Keratinocyte (primary cell): ENCODE measurements at regions not wholly inside any gene's neighbourhood (a gene's known extent, or its start where the extent isn't known, plus 50 kb on each side); places are given as distances from the start of the nearest gene placed in this dataset.

Experiments used
- DNase-seq: peaks from one replicate; pipeline ENCODE4 v3.0.0-alpha.2; 2011; ENCODE audit warnings: low read depth, missing footprints, low spot score
- FAIRE-seq: peaks from 2 replicates; lab custom pipeline; 2011; peaks lifted over from hg19 to GRCh38; lab: Jason Lieb, UNC
- H2AFZ ChIP-seq: 2 replicates; pipeline ENCODE4 v1.6.0; 2012; ENCODE audit warnings: low read length, control low read depth, inconsistent platforms; ENCODE audit not compliant: control insufficient read depth
- H3K27ac ChIP-seq: 2 replicates; pipeline ENCODE4 v1.5.1; 2011; ENCODE audit warnings: low read length; ENCODE audit not compliant: control insufficient read depth, insufficient read depth
- H3K27me3 ChIP-seq: 3 replicates; pipeline ENCODE4 v1.6.0; 2011; ENCODE audit warnings: low read length; ENCODE audit not compliant: control insufficient read depth, insufficient read depth; ENCODE audit errors: extremely low read depth
- H3K36me3 ChIP-seq, 2 experiments: 2 replicates in 1 of 2; 3 replicates in 1 of 2; pipeline ENCODE4 v1.5.1; 2011; ENCODE audit warnings: low read length in 2 of 2, mild to moderate bottlenecking in 1 of 2; ENCODE audit not compliant: control insufficient read depth in 2 of 2, insufficient read depth in 2 of 2; ENCODE audit errors: extremely low read depth in 1 of 2
- H3K4me1 ChIP-seq: 3 replicates; pipeline ENCODE4 v1.5.1; 2011; ENCODE audit warnings: low read length; ENCODE audit not compliant: control insufficient read depth, insufficient read depth; ENCODE audit errors: extremely low read depth
- H3K4me2 ChIP-seq: 3 replicates; pipeline ENCODE4 v1.6.0; 2011; ENCODE audit warnings: low read depth, low read length; ENCODE audit not compliant: control insufficient read depth, insufficient read depth; ENCODE audit errors: extremely low read depth
- H3K4me3 ChIP-seq, 3 experiments: fragments of 200-600 bp in 1 of 3; sonication (generic) in 1 of 3; 2 replicates in 2 of 3; 3 replicates in 1 of 3; pipeline ENCODE4 v1.5.1; 2011 to 2016; ENCODE audit warnings: low read length in 3 of 3, mild to moderate bottlenecking in 3 of 3, control low read depth in 2 of 3, inconsistent platforms in 1 of 3, low read depth in 1 of 3, mixed read lengths in 1 of 3, mixed run types in 1 of 3, moderate library complexity in 1 of 3; ENCODE audit not compliant: control insufficient read depth in 2 of 3, insufficient read depth in 2 of 3; ENCODE audit errors: extremely low read depth in 1 of 3
- H3K79me2 ChIP-seq: 2 replicates; pipeline ENCODE4 v1.6.0; 2012; ENCODE audit warnings: low read length; ENCODE audit not compliant: control insufficient read depth, insufficient read depth
- H3K9ac ChIP-seq: 3 replicates; pipeline ENCODE4 v1.6.0; 2011; ENCODE audit warnings: low read length; ENCODE audit not compliant: control insufficient read depth, insufficient read depth; ENCODE audit errors: extremely low read depth
- H3K9me1 ChIP-seq: 3 replicates; pipeline ENCODE4 v1.6.0; 2011; ENCODE audit warnings: low read length; ENCODE audit not compliant: control insufficient read depth, insufficient read depth; ENCODE audit errors: extremely low read depth
- H3K9me3 ChIP-seq: 2 replicates; pipeline ENCODE4 v1.5.1; 2012; ENCODE audit warnings: low read depth, low read length; ENCODE audit not compliant: control insufficient read depth
- H4K20me1 ChIP-seq: 3 replicates; pipeline ENCODE4 v1.6.0; 2011; ENCODE audit warnings: low read length; ENCODE audit not compliant: control insufficient read depth, insufficient read depth; ENCODE audit errors: extremely low read depth
- EZH2 ChIP-seq: IDR thresholded peaks from one replicate; pipeline ENCODE4 v1.6.1; 2012; ENCODE audit warnings: inconsistent platforms, mild to moderate bottlenecking, low read length, moderate library complexity
- dilution Hi-C: fragments of 300-500 bp; cut with MboI; formaldehyde crosslinking; loops from one replicate; pipeline ENCODE4 v1.7.0; 2020; ENCODE audit warnings: low sequenced_read_pairs; ENCODE audit not compliant: extremely low pct_ligation_motif_present
- TF ChIP-seq, protein P1 (sequence below), 3 experiments: IDR thresholded peaks in 1 of 3; conservative IDR thresholded peaks in 1 of 3; optimal IDR thresholded peaks in 1 of 3; 2 replicates in 2 of 3; 3 replicates in 1 of 3; pipeline versions ENCODE3 to v1.5.1; 2011; ENCODE audit warnings: low read length in 3 of 3, mild to moderate bottlenecking in 3 of 3, moderate library complexity in 2 of 3, control low read depth in 1 of 3, inconsistent platforms in 1 of 3; ENCODE audit not compliant: insufficient read depth in 2 of 3; ENCODE audit errors: extremely low read depth in 1 of 3

DNA sequence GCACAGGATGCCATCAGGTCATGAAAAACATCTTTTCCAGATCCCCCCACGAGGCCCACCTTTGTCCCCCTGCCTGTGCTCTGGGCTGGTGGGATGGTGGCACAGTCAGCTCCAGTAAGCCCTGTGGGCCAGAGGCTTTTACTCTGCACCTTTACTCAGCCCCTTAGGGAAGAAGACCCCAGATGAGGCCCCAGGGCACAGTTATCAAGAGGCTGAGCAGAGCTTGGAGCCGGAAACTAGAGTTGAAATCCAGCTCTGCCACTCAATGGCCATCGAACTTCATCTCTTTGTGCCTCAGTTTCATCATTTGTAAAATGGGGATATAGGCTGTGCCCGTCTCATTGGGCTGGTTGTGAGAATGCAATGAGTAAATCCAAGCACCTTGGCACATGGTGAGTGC is 81.7 kb upstream of the TOX2 start:
- no peak for FAIRE-seq
- dilution Hi-C loops, result no loop called here
- Histone ChIP-seq H3K4me1 (no peaks in the 10 kb centered on the region), H3K79me2 (no peaks in the 10 kb centered on the region), H3K4me2 (no peak overlapping the region), H3K36me3 (no peaks in the 10 kb centered on the region), H3K27me3 (peaks cover 3% of the 10 kb centered on the region), H4K20me1 (no peaks in the 10 kb centered on the region), H3K4me3 (no peak overlapping the region), H3K27ac (no peak overlapping the region), H3K9ac (no peak overlapping the region), H3K9me1 (no peaks in the 10 kb centered on the region), H3K9me3 (no peaks in the 10 kb centered on the region), H2AFZ (no peak overlapping the region)
- TF ChIP-seq EZH2, result no peak
- TF ChIP-seq, protein P1, sequence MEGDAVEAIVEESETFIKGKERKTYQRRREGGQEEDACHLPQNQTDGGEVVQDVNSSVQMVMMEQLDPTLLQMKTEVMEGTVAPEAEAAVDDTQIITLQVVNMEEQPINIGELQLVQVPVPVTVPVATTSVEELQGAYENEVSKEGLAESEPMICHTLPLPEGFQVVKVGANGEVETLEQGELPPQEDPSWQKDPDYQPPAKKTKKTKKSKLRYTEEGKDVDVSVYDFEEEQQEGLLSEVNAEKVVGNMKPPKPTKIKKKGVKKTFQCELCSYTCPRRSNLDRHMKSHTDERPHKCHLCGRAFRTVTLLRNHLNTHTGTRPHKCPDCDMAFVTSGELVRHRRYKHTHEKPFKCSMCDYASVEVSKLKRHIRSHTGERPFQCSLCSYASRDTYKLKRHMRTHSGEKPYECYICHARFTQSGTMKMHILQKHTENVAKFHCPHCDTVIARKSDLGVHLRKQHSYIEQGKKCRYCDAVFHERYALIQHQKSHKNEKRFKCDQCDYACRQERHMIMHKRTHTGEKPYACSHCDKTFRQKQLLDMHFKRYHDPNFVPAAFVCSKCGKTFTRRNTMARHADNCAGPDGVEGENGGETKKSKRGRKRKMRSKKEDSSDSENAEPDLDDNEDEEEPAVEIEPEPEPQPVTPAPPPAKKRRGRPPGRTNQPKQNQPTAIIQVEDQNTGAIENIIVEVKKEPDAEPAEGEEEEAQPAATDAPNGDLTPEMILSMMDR (optimal IDR thresholded peaks at IDR 0.05 in 1 of 3, IDR thresholded peaks at IDR 0.05 in 1 of 3, conservative IDR thresholded peaks at IDR 0.05 in 1 of 3; ENCODE audit: extremely low read depth in 1 of 3, insufficient read depth in 2 of 3, low read length in 3 of 3), result no peak
- no peak for DNase-seq

DNA sequence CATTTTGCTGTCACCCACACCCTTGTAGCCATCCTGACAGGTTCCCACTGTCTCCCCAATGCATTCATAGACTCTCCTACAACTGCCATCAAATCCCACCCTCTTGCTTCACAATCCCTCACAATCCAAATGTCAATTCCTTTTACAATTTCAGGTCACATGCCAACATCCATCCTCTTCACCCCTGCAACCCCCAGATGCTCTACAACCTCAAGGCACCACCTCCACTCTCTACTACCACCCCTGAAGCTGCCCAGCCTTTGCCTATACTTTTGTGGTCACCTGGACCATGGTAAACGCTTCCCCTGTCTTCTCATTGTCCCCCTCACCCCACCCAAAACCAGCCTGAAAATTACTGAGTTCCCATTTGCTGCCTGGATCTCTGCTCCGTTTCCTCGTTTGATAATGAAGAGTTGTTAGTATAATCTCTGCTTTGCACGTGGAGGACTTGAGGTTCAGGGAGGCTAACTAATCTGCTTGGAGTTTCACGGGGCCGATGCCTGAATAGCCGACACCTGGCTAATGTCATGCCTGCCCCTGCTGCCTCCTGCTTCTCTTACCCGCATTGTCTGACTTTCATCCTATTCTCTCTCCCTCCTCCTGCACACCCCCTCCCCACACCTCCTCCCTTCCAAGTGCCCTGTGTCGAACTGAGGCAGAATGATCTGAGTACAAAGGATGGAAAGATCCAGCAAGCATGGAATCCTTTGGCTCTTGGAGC is 82.4 kb upstream of the TOX2 start:
- no peaks in the 10 kb centered on the region for H3K79me2 ChIP-seq
- no peak overlapping the region for H3K27ac ChIP-seq
- DNase-seq (no peak), FAIRE-seq (no peak)
- peaks cover 3% of the 10 kb centered on the region for H3K27me3 ChIP-seq
- no peaks in the 10 kb centered on the region for H4K20me1 ChIP-seq
- TF ChIP-seq, protein P1 (optimal IDR thresholded peaks at IDR 0.05 in 1 of 3, IDR thresholded peaks at IDR 0.05 in 1 of 3, conservative IDR thresholded peaks at IDR 0.05 in 1 of 3; ENCODE audit: extremely low read depth in 1 of 3, insufficient read depth in 2 of 3, low read length in 3 of 3), result no peak
- no peak for TF ChIP-seq EZH2
- no peak overlapping the region for H3K4me2 ChIP-seq
- dilution Hi-C loops, result no loop called here
- no peaks in the 10 kb centered on the region for H3K4me1 ChIP-seq
- no peaks in the 10 kb centered on the region for H3K36me3 ChIP-seq
- H3K4me3 ChIP-seq, result no peak overlapping the region
- no peaks in the 10 kb centered on the region for H3K9me1 ChIP-seq
- no peak overlapping the region for H3K9ac ChIP-seq
- H3K9me3 ChIP-seq, result no peaks in the 10 kb centered on the region
- H2AFZ ChIP-seq, result no peak overlapping the region
